22Rv1 (cell line): ENCODE measurements at regions not wholly inside any gene's neighbourhood (a gene's known extent, or its start where the extent isn't known, plus 50 kb on each side); places are given as distances from the start of the nearest gene placed in this dataset.
A peak's percentile ranks its signal among the peaks of the same experiment; 100 is the strongest.

ENCODE experiments used
- H3K27ac ChIP-seq: fragments of 450-650 bp; 2 replicates; pipeline ENCODE4 v1.5.1; 2017
- ZFX ChIP-seq: fragments of 450-650 bp; IDR thresholded peaks from 2 replicates; pipeline ENCODE4 v1.6.1; 2017; ENCODE audit warnings: antibody characterized with exemption, borderline replicate concordance
- TF ChIP-seq, protein P1 (sequence below): fragments of 450-650 bp; IDR thresholded peaks from 2 replicates; pipeline ENCODE4 v1.5.1; 2017; ENCODE audit warnings: mild to moderate bottlenecking

DNA sequence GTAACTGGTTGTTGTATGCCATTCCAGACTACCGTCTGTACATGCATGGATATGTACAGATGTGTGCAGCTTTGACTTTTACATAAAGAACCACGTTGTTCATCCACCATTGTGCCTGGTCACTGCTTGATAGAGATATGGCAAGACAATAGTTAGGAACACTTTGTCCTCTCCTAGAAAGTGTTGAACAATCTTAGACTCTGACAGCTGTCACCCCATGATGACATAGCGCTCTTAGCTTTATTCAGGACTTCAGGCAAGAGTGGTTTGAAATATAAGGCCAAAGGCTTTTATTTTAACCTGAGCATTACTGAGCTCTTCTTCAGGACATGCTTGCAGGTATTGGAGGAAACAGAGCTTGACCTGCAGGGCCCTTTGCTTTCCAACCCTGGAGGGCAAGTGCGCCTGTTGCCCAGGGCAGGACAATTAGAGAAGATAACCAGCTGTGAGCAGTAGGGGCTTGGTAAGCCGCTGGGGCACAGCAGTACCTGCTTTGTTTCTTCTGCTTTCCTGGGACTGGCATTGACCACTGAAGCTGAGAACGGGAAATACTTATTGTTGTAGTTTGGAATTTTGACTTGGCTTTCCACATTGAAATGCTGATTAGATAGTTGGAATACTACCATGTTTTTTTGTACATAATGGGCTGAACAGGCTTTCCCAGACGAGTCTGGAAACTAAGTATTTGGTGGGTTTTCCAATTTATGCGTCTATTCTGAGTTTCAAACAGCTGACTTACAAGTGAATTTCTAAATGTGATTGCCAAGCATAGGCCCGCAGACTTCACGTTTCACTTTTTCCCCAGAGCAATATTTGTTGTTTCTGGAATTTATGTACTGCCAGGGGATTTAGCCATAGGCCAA, 51.1 kb downstream of the GARRE1 start:
- peak overlapping the region; percentile 49 for H3K27ac ChIP-seq
- no peak for TF ChIP-seq ZFX
- TF ChIP-seq, protein P1, sequence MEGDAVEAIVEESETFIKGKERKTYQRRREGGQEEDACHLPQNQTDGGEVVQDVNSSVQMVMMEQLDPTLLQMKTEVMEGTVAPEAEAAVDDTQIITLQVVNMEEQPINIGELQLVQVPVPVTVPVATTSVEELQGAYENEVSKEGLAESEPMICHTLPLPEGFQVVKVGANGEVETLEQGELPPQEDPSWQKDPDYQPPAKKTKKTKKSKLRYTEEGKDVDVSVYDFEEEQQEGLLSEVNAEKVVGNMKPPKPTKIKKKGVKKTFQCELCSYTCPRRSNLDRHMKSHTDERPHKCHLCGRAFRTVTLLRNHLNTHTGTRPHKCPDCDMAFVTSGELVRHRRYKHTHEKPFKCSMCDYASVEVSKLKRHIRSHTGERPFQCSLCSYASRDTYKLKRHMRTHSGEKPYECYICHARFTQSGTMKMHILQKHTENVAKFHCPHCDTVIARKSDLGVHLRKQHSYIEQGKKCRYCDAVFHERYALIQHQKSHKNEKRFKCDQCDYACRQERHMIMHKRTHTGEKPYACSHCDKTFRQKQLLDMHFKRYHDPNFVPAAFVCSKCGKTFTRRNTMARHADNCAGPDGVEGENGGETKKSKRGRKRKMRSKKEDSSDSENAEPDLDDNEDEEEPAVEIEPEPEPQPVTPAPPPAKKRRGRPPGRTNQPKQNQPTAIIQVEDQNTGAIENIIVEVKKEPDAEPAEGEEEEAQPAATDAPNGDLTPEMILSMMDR = no peak

GRCh38 chr19:34306213-34306661, 51.9 kb downstream of the GARRE1 start:
- TF ChIP-seq, protein P1 = no peak
- no peak for TF ChIP-seq ZFX
- peak overlapping the region; percentile 49 for H3K27ac ChIP-seq

GRCh38 chr19:34306824-34307223, 52.5 kb downstream of the GARRE1 start:
- TF ChIP-seq ZFX = no peak
- TF ChIP-seq, protein P1 = no peak
- peak overlapping the region; percentile 49 for H3K27ac ChIP-seq

DNA sequence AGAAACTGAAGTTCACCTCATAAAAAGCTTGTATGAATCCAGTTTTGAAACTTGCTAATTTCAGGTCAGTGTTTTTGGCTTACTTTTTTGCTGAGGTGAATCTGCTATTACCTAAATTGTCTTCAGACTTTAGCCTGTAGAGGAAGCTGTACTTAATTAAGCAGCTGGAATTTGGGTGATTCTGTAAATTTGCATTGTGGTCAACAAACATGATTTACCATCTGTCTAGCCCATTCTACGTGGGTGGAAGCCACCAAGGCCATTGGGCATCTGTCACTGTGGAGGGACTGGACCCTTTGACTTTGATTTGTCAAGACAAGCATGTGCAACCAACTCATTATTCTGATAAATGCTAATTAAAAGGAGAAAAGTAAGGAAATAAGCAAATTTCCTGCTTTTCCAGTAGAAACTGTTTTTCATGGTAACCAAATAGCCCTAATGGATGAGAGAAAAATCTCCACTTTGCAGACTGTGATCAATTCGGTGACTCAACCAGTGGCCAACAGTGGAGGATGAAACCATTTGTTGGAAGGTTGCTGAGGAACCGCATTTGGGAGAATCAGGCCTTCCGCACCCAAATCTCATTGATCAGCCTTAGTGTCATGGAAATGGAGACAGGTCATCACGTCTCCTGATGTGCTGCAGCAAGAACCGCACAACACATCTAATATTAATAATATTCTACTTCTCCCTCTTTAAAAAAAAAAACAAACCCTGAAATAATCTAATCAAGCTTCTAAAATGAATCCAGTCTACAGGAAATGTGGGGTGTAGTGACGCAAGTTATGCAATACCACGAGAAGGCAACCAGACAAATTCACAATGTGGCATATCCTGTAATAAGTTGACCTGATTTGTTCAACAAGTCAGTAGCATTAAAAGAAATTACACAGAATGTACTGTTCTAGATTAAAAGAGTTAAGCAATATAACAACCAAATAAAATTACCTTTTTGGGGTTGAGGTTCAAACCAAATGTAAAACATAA, 54.3 kb downstream of the GARRE1 start:
- no peak overlapping the region for H3K27ac ChIP-seq
- TF ChIP-seq, protein P1 = no peak
- no peak for TF ChIP-seq ZFX

- peak overlapping the region; percentile 75 for H3K27ac ChIP-seq
- TF ChIP-seq ZFX = no peak
- TF ChIP-seq, protein P1 = no peak
These were observed 55.2 kb downstream of the GARRE1 start for GRCh38 chr19:34309368-34310138.

DNA sequence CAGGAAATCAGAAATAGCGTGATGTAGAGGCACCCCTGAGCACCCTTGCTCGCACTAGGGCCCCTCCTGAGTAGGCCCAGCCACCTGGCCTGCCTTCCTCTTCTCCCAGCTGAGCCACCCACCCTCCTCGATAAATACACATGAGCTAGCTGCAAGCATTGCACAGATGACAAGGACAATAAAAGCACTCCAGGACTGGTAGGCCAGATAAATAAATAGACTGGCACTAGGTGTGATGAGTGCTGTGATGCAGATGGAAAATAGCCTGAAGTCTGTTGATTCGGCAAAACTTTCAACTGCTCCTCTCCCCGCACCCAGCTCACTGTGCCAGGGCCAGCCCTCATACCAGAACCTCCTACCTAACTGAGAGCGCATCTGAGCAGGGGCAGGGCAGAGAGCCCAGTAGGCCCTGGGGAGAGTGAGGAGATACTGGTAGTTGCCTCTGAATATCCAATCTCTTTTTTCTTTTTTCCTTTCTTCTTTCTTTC, 54.5 kb upstream of the GPI start:
- H3K27ac ChIP-seq = peak overlapping the region; percentile 75
- TF ChIP-seq, protein P1 = no peak
- TF ChIP-seq ZFX = no peak
